GM12878 (cell line): ENCODE measurements at regions not wholly inside any gene's neighbourhood (a gene's known extent, or its start where the extent isn't known, plus 50 kb on each side); places are given as distances from the start of the nearest gene placed in this dataset.

Experiments
- ATAC-seq: fragments of 200-7000 bp; cut with Tn5 transposase; 3 replicates; pipeline ENCODE4 v1.9.1; 2020; ENCODE audit warnings: mild to moderate bottlenecking, moderate library complexity
- BruUV-seq: library from RNA; stranded (reverse); fragments of 400-500 nt; replicated peaks from 2 replicates; lab custom pipeline; 2021; lab: Mats Ljungman, UMichigan
- CTCF ChIA-PET: fragments of 300-600 bp; sonication (Branson Sonifier 250); formaldehyde crosslinking; extraction: SDS; loops from one replicate; lab custom pipeline; 2021; ENCODE audit warnings: inconsistent platforms; lab: Yijun Ruan, JAX
- POLR2A ChIA-PET: fragments of 350-600 bp; formaldehyde crosslinking; extraction: SDS; loops from one replicate; lab custom pipeline; 2021; ENCODE audit warnings: inconsistent platforms; lab: Charles Lee
- RAD21 ChIA-PET: fragments of 300-600 bp; sonication (Branson Sonifier 250); formaldehyde crosslinking; loops from one replicate; lab custom pipeline; 2023; ENCODE audit warnings: antibody characterized with exemption; ENCODE audit not compliant: unreplicated experiment; lab: Charles Lee
- SMC1A ChIA-PET: fragments of 300-600 bp; sonication (Branson Sonifier 250); formaldehyde crosslinking; loops from one replicate; lab custom pipeline; 2023; ENCODE audit not compliant: unreplicated experiment, uncharacterized antibody; lab: Charles Lee
- DNase-seq: peaks from one replicate; pipeline ENCODE4 v3.0.0-alpha.2; 2011; ENCODE audit warnings: low read depth, low spot score
- FAIRE-seq: peaks from 3 replicates; lab custom pipeline; 2011; peaks lifted over from hg19 to GRCh38; lab: Jason Lieb, UNC
- H2AFZ ChIP-seq: 2 replicates; pipeline ENCODE4 v1.6.0; 2011; ENCODE audit warnings: low read depth, low read length, control low read depth; ENCODE audit not compliant: control insufficient read depth
- H3K27ac ChIP-seq: 2 replicates; pipeline ENCODE4 v1.5.1; 2011; ENCODE audit warnings: control low read depth; ENCODE audit not compliant: control insufficient read depth, insufficient read depth
- H3K27me3 ChIP-seq, 2 experiments: replicated peaks in 1 of 2; 2 replicates each; pipeline versions ENCODE4 v1.6.0 to v1.6.1; 2011; ENCODE audit warnings: low read length in 1 of 2; ENCODE audit not compliant: control insufficient read depth in 2 of 2, insufficient read depth in 2 of 2
- H3K36me3 ChIP-seq, 2 experiments: 2 replicates each; pipeline ENCODE4 v1.5.1; 2011; ENCODE audit warnings: low read length in 1 of 2; ENCODE audit not compliant: control insufficient read depth in 2 of 2, insufficient read depth in 2 of 2
- H3K4me1 ChIP-seq: 2 replicates; pipeline ENCODE4 v1.6.1; 2011; ENCODE audit warnings: mild to moderate bottlenecking, low read length, moderate library complexity, mixed read lengths; ENCODE audit not compliant: control insufficient read depth, insufficient read depth
- H3K4me2 ChIP-seq: 2 replicates; pipeline ENCODE4 v1.6.0; 2011; ENCODE audit warnings: control low read depth; ENCODE audit not compliant: control insufficient read depth, insufficient read depth
- H3K4me3 ChIP-seq: fragments of 200-600 bp; sonication (generic); 2 replicates; pipeline ENCODE4 v1.5.1; 2016
- H3K79me2 ChIP-seq: 2 replicates; pipeline ENCODE4 v1.6.0; 2011; ENCODE audit warnings: low read length; ENCODE audit not compliant: control insufficient read depth, insufficient read depth
- H3K9ac ChIP-seq: 2 replicates; pipeline ENCODE4 v1.8.0; 2011; ENCODE audit warnings: low read length, control low read depth, mixed read lengths; ENCODE audit not compliant: control insufficient read depth, insufficient read depth
- H3K9me3 ChIP-seq: replicated peaks from 3 replicates; pipeline ENCODE4 v1.5.1; 2011; ENCODE audit warnings: mild to moderate bottlenecking, low read length; ENCODE audit not compliant: control insufficient read depth, insufficient read depth
- H4K20me1 ChIP-seq: 2 replicates; pipeline ENCODE4 v1.6.0; 2011; ENCODE audit not compliant: control insufficient read depth, insufficient read depth
- BHLHE40 ChIP-seq, 2 experiments: fragments of 450-650 bp in 1 of 2; IDR thresholded peaks; 2 replicates each; pipeline ENCODE4 v1.6.1; 2011 to 2017; ENCODE audit warnings: low read depth in 2 of 2, borderline replicate concordance in 1 of 2, improper control_type of control experiment in 1 of 2, low read length in 1 of 2, mild to moderate bottlenecking in 1 of 2
- CREM ChIP-seq: IDR thresholded peaks from 2 replicates; pipeline ENCODE4 v1.6.1; 2014; ENCODE audit warnings: antibody characterized with exemption, low read depth
- FOXK2 ChIP-seq: fragments of 450-650 bp; IDR thresholded peaks from 2 replicates; pipeline ENCODE4 v1.6.1; 2017; ENCODE audit warnings: mild to moderate bottlenecking, moderate library complexity
- NFXL1 ChIP-seq: fragments of 450-650 bp; IDR thresholded peaks from 2 replicates; pipeline ENCODE4 v1.6.1; 2017; ENCODE audit warnings: antibody characterized with exemption, mild to moderate bottlenecking, borderline replicate concordance
- POLR2A ChIP-seq: IDR thresholded peaks from 2 replicates; pipeline ENCODE4 v1.6.1; 2011; ENCODE audit warnings: low read depth, mild to moderate bottlenecking, low read length
- PRDM15 ChIP-seq: fragments of 450-650 bp; formaldehyde crosslinking; IDR thresholded peaks from 2 replicates; pipeline ENCODE4 v1.4.0; 2020; ENCODE audit warnings: mild to moderate bottlenecking, moderate library complexity
- SMARCA5 ChIP-seq: fragments of 450-650 bp; IDR thresholded peaks from 2 replicates; pipeline ENCODE4 v1.6.1; 2017; ENCODE audit warnings: mild to moderate bottlenecking
- STAT1 ChIP-seq: fragments of 450-650 bp; conservative IDR thresholded peaks from 2 replicates; pipeline ENCODE4 v1.6.1; 2014; ENCODE audit warnings: antibody characterized with exemption, mild to moderate bottlenecking
- TCF3 ChIP-seq: IDR thresholded peaks from 2 replicates; pipeline ENCODE4 v1.6.1; 2012; ENCODE audit warnings: low read depth, mild to moderate bottlenecking, low read length, borderline replicate concordance; ENCODE audit not compliant: insufficient read depth
- YY1 ChIP-seq: IDR thresholded peaks from 2 replicates; pipeline ENCODE4 v1.6.1; 2011; ENCODE audit warnings: low read depth, mild to moderate bottlenecking, low read length
- ZNF217 ChIP-seq: fragments of 450-650 bp; IDR thresholded peaks from 2 replicates; pipeline ENCODE4 v1.6.1; 2017; ENCODE audit warnings: antibody characterized with exemption, mild to moderate bottlenecking
- WGBS: methylation state at CpG from one replicate; pipeline ENCODE4 v1.1.6; 2016; ENCODE audit warnings: low lambda C conversion rate; ENCODE audit not compliant: insufficient replicate concordance, insufficient coverage; ENCODE audit errors: missing lambda C conversion rate; 5-methylcytosine and 5-hydroxymethylcytosine counted together
- in situ Hi-C: fragments of 300-500 bp; cut with MboI; formaldehyde crosslinking; loops from 9 replicates; pipeline ENCODE4 v1.14.3; 2018; ENCODE audit warnings: mixed read lengths
- intact Hi-C: fragments of 100-400 bp; cut with micrococcal nuclease; formaldehyde crosslinking; loops from one replicate; pipeline ENCODE4 v1.14.2; 2022; ENCODE audit not compliant: unreplicated experiment
- TF ChIP-seq, protein P1 (sequence below): fragments of 450-650 bp; IDR thresholded peaks from 2 replicates; pipeline ENCODE4 v1.6.1; 2017; ENCODE audit warnings: antibody characterized with exemption, mild to moderate bottlenecking, moderate library complexity
- TF ChIP-seq, protein P2 (sequence below), 3 experiments: IDR thresholded peaks in 2 of 3; conservative IDR thresholded peaks in 1 of 3; 2 replicates each; pipeline ENCODE4 v1.5.1; 2011; ENCODE audit warnings: low read depth in 3 of 3, low read length in 3 of 3, mild to moderate bottlenecking in 3 of 3, control low read depth in 2 of 3, moderate library complexity in 2 of 3, inconsistent platforms in 1 of 3, mixed read lengths in 1 of 3; ENCODE audit not compliant: control insufficient read depth in 2 of 3, insufficient read depth in 1 of 3; ENCODE audit errors: extremely low read depth in 1 of 3

DNA sequence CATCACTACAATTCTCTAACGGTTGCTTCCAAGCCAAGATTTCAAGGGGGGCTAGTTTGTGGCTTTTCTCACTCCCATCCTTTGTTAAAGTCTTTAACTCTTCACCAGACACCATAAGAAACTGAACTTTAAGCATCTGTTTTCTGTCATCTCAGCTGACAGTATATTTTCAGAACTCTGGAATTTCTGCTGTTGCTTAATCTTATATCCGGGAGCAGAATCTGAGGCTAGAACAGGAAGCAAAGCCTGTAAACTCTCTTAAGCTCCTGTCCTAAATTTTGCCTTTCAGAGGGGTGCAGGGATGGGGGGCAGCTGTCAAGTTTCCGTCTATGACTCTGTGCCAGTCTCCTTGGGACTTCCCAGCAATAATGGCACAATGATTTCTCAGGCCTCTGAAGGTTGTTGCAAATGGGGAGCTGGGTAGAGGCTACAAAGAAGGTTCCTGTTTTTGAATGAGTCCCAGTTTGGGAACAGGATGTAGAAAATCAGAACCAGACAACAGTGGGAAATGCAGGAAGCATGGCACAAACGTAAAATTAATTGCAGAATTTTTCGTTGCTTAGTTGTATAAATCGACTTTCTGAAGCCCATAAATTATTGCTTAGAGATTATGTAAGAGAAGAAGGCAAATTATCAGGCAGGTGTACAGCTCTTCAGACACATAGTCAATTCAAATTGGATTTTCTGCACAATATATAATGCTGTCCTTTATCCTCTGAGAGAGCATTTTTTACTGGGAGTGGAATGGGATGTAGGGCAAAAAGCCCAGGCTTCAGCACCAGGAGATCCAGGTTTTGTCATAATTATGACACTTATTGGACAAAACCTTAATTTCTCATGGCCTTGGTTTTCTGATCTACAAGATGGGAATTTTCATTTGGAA is 430.9 kb downstream of the DMAC1 start:
- Histone ChIP-seq H3K9me3 (no peaks in the 10 kb centered on the region), H3K4me2 (no peak overlapping the region), H3K9ac (no peak overlapping the region), H3K27me3 (no peaks in the 10 kb centered on the region), H3K36me3 (no peaks in the 10 kb centered on the region), H4K20me1 (no peaks in the 10 kb centered on the region), H3K79me2 (no peaks in the 10 kb centered on the region), H2AFZ (no peak overlapping the region), H3K27ac (no peak overlapping the region), H3K4me3 (no peak overlapping the region), H3K4me1 (no peaks in the 10 kb centered on the region)
- RAD21 ChIA-PET, result no interaction called here
- TF ChIP-seq, protein P1, sequence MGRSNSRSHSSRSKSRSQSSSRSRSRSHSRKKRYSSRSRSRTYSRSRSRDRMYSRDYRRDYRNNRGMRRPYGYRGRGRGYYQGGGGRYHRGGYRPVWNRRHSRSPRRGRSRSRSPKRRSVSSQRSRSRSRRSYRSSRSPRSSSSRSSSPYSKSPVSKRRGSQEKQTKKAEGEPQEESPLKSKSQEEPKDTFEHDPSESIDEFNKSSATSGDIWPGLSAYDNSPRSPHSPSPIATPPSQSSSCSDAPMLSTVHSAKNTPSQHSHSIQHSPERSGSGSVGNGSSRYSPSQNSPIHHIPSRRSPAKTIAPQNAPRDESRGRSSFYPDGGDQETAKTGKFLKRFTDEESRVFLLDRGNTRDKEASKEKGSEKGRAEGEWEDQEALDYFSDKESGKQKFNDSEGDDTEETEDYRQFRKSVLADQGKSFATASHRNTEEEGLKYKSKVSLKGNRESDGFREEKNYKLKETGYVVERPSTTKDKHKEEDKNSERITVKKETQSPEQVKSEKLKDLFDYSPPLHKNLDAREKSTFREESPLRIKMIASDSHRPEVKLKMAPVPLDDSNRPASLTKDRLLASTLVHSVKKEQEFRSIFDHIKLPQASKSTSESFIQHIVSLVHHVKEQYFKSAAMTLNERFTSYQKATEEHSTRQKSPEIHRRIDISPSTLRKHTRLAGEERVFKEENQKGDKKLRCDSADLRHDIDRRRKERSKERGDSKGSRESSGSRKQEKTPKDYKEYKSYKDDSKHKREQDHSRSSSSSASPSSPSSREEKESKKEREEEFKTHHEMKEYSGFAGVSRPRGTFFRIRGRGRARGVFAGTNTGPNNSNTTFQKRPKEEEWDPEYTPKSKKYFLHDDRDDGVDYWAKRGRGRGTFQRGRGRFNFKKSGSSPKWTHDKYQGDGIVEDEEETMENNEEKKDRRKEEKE, result no peak
- TF ChIP-seq POLR2A (no peak), TCF3 (no peak), NFXL1 (no peak), CREM (no peak), FOXK2 (no peak), SMARCA5 (no peak), YY1 (no peak), PRDM15 (CRISPR knock-in tag) (no peak), ZNF217 (no peak), BHLHE40 (IDR thresholded peaks at IDR 0.05; ENCODE audit: borderline replicate concordance in 1 of 2, low read depth in 2 of 2, low read length in 1 of 2) (no peak), STAT1 (no peak)
- TF ChIP-seq, protein P2, sequence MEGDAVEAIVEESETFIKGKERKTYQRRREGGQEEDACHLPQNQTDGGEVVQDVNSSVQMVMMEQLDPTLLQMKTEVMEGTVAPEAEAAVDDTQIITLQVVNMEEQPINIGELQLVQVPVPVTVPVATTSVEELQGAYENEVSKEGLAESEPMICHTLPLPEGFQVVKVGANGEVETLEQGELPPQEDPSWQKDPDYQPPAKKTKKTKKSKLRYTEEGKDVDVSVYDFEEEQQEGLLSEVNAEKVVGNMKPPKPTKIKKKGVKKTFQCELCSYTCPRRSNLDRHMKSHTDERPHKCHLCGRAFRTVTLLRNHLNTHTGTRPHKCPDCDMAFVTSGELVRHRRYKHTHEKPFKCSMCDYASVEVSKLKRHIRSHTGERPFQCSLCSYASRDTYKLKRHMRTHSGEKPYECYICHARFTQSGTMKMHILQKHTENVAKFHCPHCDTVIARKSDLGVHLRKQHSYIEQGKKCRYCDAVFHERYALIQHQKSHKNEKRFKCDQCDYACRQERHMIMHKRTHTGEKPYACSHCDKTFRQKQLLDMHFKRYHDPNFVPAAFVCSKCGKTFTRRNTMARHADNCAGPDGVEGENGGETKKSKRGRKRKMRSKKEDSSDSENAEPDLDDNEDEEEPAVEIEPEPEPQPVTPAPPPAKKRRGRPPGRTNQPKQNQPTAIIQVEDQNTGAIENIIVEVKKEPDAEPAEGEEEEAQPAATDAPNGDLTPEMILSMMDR (IDR thresholded peaks at IDR 0.05 in 2 of 3, conservative IDR thresholded peaks at IDR 0.05 in 1 of 3; ENCODE audit: control insufficient read depth in 2 of 3, extremely low read depth in 1 of 3, insufficient read depth in 1 of 3, low read depth in 3 of 3, low read length in 3 of 3), result no peak
- ATAC-seq, result no peak
- DNase-seq, result no peak
- CTCF ChIA-PET, result interaction anchor here (0.8 kb wide), 1 partner anchor 9 kb away, joined by 4 read pairs; no protein-coding TSS in a partner anchor
- in situ Hi-C loops, result no loop called here
- SMC1A ChIA-PET, result no interaction called here
- POLR2A ChIA-PET, result interaction anchor here (0.7 kb wide), 1 partner anchor 230 kb away, joined by 3 read pairs; no protein-coding TSS in a partner anchor
- BruUV-seq, result no TSS peak
- intact Hi-C loops, result no loop called here
- FAIRE-seq, result no peak
- WGBS, result 6% methylated on average over 6 of the region's 6 CpGs
